ENCODE measurements at regions not wholly inside any gene's neighbourhood (a gene's known extent, or its start where the extent isn't known, plus 50 kb on each side); places are given as distances from the start of the nearest gene placed in this dataset.

DNA sequence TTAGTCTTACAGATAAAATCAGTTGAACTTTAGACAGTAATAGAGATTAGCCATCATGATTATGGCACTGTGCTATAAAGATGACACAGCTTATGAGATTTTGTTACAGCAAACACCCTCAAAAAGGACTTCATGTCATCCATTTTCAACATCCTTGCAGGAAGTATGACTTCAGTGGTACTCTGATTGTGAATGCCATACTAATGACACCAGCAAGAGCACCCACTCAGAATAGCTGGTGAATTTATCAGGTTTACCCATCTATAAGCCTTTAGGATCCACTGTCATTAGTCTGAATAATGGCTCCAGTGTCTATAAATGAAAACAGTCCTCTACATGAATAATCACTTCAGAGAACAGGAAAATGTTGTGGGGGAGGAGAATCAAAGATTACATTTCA, 615.2 kb downstream of the RPS29 start:
- no peak overlapping the region for H4K5ac ChIP-seq (ENCODE audit: insufficient read length, low read depth, low read length)
- H3K27me3 ChIP-seq (ENCODE audit: insufficient read depth, low read length) = no peaks in the 10 kb centered on the region
- no peak overlapping the region for H4K8ac ChIP-seq (replicated peaks; ENCODE audit: insufficient read length, low read depth, low read length)
- Mint-ChIP-seq H3K9me3 (no peaks in the 10 kb centered on the region), H3K4me1 (no peaks in the 10 kb centered on the region), H3K27me3 (ENCODE audit: low read depth) (no peaks in the 10 kb centered on the region), H3K4me3 (no peak overlapping the region), H3K36me3 (ENCODE audit: insufficient read depth in 1 of 3, low read depth in 3 of 3) (no peaks in the 10 kb centered on the region), H3K27ac (no peak overlapping the region)
- no peaks in the 10 kb centered on the region for H3K4me1 ChIP-seq (ENCODE audit: insufficient read depth, low read length)
- H2BK120ac ChIP-seq (ENCODE audit: low read depth, low read length, poor library complexity, severe bottlenecking) = no peak overlapping the region
- no peak overlapping the region for H2AK5ac ChIP-seq (ENCODE audit: insufficient read length, low read length)
- no peaks in the 10 kb centered on the region for H3K79me1 ChIP-seq (ENCODE audit: insufficient read depth, low read depth, low read length, poor library complexity, severe bottlenecking)
- no peak overlapping the region for H3K4ac ChIP-seq (ENCODE audit: low read depth, low read length)
- H3K4me2 ChIP-seq (ENCODE audit: insufficient read depth, insufficient read length, low read length) = no peak overlapping the region
- H3K56ac ChIP-seq (ENCODE audit: insufficient read length, low read depth, low read length) = no peak overlapping the region
- H3K14ac ChIP-seq (ENCODE audit: insufficient read depth, low read length) = no peak overlapping the region
- H3T11ph ChIP-seq (ENCODE audit: low read length) = no peak overlapping the region
- H3K79me2 ChIP-seq (ENCODE audit: insufficient read depth, low read length) = no peaks in the 10 kb centered on the region
- H2BK12ac ChIP-seq (ENCODE audit: insufficient read length, low read depth, low read length) = no peak overlapping the region
- H2AFZ ChIP-seq (ENCODE audit: low read length) = no peak overlapping the region
- no peaks in the 10 kb centered on the region for H3K23me2 ChIP-seq (ENCODE audit: insufficient read length, low read depth, low read length, poor library complexity, severe bottlenecking)
- no peak overlapping the region for H2BK20ac ChIP-seq (ENCODE audit: low read depth, low read length, poor library complexity, severe bottlenecking)
- no peak for DNase-seq
- H3K9me3 ChIP-seq (ENCODE audit: control insufficient read depth, low read depth, low read length) = no peaks in the 10 kb centered on the region
- no peak overlapping the region for H2BK15ac ChIP-seq (ENCODE audit: low read depth, low read length)
- H3K23ac ChIP-seq (ENCODE audit: insufficient read length, low read depth, low read length) = no peak overlapping the region
- no peaks in the 10 kb centered on the region for H4K20me1 ChIP-seq (ENCODE audit: control insufficient read depth, insufficient read depth, insufficient read length)
- no peak overlapping the region for H3K27ac ChIP-seq (ENCODE audit: insufficient read length, low read depth, low read length)
- H2BK5ac ChIP-seq (ENCODE audit: insufficient read length, low read length) = no peak overlapping the region
- H3K18ac ChIP-seq (ENCODE audit: insufficient read length, low read depth, low read length) = no peak overlapping the region
- H3K9ac ChIP-seq (ENCODE audit: extremely low read depth, insufficient read length, low read length) = no peak overlapping the region
- no peak overlapping the region for H4K91ac ChIP-seq (ENCODE audit: insufficient read length, low read depth, low read length)
- TF ChIP-seq, protein P1, sequence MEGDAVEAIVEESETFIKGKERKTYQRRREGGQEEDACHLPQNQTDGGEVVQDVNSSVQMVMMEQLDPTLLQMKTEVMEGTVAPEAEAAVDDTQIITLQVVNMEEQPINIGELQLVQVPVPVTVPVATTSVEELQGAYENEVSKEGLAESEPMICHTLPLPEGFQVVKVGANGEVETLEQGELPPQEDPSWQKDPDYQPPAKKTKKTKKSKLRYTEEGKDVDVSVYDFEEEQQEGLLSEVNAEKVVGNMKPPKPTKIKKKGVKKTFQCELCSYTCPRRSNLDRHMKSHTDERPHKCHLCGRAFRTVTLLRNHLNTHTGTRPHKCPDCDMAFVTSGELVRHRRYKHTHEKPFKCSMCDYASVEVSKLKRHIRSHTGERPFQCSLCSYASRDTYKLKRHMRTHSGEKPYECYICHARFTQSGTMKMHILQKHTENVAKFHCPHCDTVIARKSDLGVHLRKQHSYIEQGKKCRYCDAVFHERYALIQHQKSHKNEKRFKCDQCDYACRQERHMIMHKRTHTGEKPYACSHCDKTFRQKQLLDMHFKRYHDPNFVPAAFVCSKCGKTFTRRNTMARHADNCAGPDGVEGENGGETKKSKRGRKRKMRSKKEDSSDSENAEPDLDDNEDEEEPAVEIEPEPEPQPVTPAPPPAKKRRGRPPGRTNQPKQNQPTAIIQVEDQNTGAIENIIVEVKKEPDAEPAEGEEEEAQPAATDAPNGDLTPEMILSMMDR (conservative IDR thresholded peaks at IDR 0.05) = no peak

All from H9 (cell line).